Bronchial epithelial cell (primary cell): ENCODE measurements at regions not wholly inside any gene's neighbourhood (a gene's known extent, or its start where the extent isn't known, plus 50 kb on each side); places are given as distances from the start of the nearest gene placed in this dataset.
A peak's percentile ranks its signal among the peaks of the same experiment; 100 is the strongest.

ENCODE experiments used
- DNase-seq: peaks from one replicate; pipeline ENCODE4 v3.0.0-alpha.2; 2010; ENCODE audit warnings: low read depth
- FAIRE-seq: peaks from 2 replicates; lab custom pipeline; 2011; peaks lifted over from hg19 to GRCh38; lab: Jason Lieb, UNC
- H3K27me3 ChIP-seq: 2 replicates; pipeline ENCODE4 v1.5.1; 2011; ENCODE audit warnings: low read length; ENCODE audit not compliant: control insufficient read depth, insufficient read depth
- H3K36me3 ChIP-seq: 2 replicates; pipeline ENCODE4 v1.5.1; 2011; ENCODE audit warnings: low read length; ENCODE audit not compliant: control insufficient read depth, insufficient read depth
- H3K4me3 ChIP-seq: 2 replicates; pipeline ENCODE4 v1.5.1; 2011; ENCODE audit warnings: mild to moderate bottlenecking, low read depth, low read length, control low read depth
- TF ChIP-seq, protein P1 (sequence below): IDR thresholded peaks from 2 replicates; pipeline ENCODE4 v1.5.1; 2011; ENCODE audit warnings: mild to moderate bottlenecking, moderate library complexity, low read length, control low read depth, inconsistent platforms; ENCODE audit not compliant: insufficient read depth, severe bottlenecking

DNA sequence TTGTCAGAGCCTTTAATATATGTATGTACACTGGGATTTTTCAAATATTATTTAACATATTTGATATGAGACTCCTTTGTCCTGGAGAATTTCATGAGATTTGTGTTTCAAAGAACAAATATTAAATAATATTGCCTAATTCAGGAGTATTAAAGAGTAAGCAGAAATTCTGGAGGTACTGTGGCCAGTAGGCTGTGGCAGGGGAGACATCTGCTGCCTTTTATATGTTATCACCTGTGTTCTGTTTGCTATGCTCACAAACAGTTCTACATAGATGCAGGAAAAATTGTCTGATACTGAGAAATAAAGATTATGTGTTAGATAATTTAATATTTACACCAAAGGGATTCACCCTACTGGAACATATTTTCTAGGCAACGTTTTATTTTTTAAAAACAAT, 395.4 kb upstream of the SLC35B3 start:
- TF ChIP-seq, protein P1, sequence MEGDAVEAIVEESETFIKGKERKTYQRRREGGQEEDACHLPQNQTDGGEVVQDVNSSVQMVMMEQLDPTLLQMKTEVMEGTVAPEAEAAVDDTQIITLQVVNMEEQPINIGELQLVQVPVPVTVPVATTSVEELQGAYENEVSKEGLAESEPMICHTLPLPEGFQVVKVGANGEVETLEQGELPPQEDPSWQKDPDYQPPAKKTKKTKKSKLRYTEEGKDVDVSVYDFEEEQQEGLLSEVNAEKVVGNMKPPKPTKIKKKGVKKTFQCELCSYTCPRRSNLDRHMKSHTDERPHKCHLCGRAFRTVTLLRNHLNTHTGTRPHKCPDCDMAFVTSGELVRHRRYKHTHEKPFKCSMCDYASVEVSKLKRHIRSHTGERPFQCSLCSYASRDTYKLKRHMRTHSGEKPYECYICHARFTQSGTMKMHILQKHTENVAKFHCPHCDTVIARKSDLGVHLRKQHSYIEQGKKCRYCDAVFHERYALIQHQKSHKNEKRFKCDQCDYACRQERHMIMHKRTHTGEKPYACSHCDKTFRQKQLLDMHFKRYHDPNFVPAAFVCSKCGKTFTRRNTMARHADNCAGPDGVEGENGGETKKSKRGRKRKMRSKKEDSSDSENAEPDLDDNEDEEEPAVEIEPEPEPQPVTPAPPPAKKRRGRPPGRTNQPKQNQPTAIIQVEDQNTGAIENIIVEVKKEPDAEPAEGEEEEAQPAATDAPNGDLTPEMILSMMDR, result no peak
- FAIRE-seq (no peak), DNase-seq (no peak)
- H3K4me3 ChIP-seq, result no peak overlapping the region
- H3K36me3 ChIP-seq, result no peaks in the 10 kb centered on the region
- H3K27me3 ChIP-seq, result no peaks in the 10 kb centered on the region

DNA sequence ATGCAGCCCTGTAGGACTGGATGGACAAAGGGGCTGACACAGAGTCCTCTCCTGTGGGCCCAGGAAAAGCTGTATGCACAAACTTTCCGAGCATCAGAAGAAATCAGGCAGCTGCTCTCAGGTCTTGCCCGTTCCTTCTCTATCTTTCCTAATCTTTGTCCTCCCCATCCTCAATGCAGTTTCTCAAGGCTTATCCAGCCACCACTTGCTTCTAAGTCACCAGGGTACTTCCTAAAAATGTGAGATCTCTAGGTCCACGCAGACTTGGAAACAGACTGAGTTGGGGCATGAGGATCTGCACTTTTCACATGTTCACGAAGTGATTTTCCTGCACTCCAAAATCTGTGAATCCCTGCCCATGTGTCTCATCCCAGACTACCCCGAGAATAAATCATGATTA, 394.5 kb upstream of the SLC35B3 start:
- Histone ChIP-seq H3K4me3 (no peak overlapping the region), H3K27me3 (no peaks in the 10 kb centered on the region), H3K36me3 (no peaks in the 10 kb centered on the region)
- FAIRE-seq (no peak), DNase-seq (no peak)
- TF ChIP-seq, protein P1, result no peak

DNA sequence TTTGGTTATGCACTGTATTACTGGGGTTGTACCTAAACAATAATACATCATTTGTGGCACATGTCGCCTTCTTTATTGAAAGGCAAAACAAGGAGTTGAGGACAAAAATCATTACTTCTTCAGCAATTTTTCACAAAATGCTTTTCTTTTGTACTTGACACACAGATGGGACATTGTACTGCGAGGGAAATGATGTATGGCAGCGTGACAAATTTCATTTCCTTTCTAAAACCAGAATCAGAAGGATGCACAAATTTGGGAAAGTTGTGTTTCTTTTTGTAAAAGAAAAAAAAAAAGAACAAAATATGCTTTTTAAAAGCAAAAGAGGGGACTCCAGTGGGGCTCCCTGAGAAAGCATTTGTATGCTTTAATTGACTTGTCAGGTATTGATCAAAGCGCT, 394.0 kb upstream of the SLC35B3 start:
- no peak overlapping the region for H3K4me3 ChIP-seq
- no peaks in the 10 kb centered on the region for H3K27me3 ChIP-seq
- FAIRE-seq (no peak), DNase-seq (no peak)
- H3K36me3 ChIP-seq, result no peaks in the 10 kb centered on the region
- TF ChIP-seq, protein P1, result no peak

DNA sequence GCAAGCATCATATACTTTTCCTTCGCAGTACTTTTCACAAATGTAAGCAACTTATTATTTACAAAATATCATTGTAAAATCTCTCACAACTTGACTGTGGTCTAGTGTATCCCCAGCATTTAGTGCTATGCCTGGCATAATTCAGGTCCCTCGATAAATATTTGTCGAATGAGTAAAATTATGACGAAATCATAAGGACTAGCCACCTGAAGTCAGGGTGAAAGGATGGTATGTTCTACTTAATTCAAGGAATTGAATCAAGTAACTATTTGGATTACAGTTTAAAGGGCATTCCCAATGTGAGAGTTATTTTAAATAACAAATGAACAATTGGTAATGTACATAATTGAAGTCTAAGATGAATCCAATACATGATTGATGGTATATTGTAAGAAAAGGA, 393.0 kb upstream of the SLC35B3 start:
- no peak overlapping the region for H3K4me3 ChIP-seq
- H3K27me3 ChIP-seq, result no peaks in the 10 kb centered on the region
- peak; percentile 3 for DNase-seq
- TF ChIP-seq, protein P1, result no peak
- FAIRE-seq, result no peak
- no peaks in the 10 kb centered on the region for H3K36me3 ChIP-seq

DNA sequence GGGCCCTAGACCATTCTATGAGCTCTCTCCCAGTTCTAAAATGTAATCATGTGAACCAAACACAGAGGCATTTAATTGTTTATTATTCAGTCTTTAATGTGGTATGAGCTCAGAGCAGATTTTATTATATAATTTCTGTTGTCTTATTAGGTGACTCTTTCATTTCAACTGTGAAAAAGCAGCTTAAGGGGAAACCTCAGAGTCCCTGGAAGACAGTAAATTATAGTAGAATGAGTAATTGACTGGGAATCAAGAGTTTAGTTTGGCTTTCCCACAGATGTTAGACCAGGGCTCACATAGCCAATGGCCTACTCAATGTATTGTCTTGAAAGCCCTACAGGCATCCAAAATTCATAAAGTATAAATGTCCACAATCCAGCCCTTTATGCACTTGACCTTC, 390.4 kb upstream of the SLC35B3 start:
- H3K4me3 ChIP-seq, result no peak overlapping the region
- H3K27me3 ChIP-seq, result no peaks in the 10 kb centered on the region
- no peaks in the 10 kb centered on the region for H3K36me3 ChIP-seq
- DNase-seq (peak; percentile 1), FAIRE-seq (no peak)
- TF ChIP-seq, protein P1, result no peak

DNA sequence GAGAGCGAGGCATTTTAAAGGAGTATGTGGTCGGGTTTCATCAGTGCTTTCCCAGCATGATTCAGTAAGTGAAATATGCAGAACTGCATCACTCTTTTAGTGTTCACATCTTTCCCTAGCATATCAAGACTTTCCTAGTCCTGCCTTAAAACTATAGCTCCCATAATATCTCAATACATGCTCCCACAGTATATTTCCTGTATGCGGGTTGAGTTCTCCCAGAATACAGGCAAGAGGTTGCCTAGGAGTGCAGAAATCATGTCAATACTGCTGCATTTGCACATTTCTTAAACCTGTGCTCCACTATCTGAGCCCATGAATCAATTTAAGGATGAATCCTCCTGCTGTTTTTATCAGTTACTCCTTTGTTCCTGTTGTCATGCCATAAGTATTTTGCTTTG, 386.6 kb upstream of the SLC35B3 start:
- TF ChIP-seq, protein P1, result no peak
- Histone ChIP-seq H3K27me3 (no peaks in the 10 kb centered on the region), H3K36me3 (no peaks in the 10 kb centered on the region), H3K4me3 (no peak overlapping the region)
- DNase-seq (peak; percentile 53), FAIRE-seq (no peak)
